ENCODE measurements at regions not wholly inside any gene's neighbourhood (a gene's known extent, or its start where the extent isn't known, plus 50 kb on each side); places are given as distances from the start of the nearest gene placed in this dataset.
"Not testable (repeated sequence)": the region's sequence is repeated elsewhere in the genome, so short reads cannot be mapped to it uniquely, and the experiment has no call there.

DNA sequence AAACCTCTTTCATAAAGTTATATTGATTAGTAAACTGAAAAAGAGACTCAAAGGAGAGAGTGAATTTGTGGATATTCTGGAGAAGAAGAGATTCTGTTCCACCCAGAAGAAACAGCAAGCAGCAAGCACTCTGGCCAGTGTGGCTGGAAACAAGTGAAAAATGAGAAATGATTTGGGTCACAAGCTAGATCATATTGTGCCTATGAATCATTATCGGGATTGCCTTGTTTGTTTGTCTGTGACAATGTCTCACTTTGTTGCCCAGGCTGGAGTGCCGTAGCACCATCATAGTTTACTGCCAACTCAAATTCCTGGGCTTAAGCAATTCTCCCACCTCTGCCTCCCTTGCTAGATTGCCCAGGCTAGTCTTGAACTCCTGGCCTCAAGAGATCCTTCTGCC is 106.5 kb upstream of the LOC128125822 start:
- DNase-seq (ENCODE audit: insufficient read length, low spot score, missing footprints) = no peak
- Histone ChIP-seq H3K79me2 (ENCODE audit: insufficient read depth, low read length) (no peaks in the 10 kb centered on the region), H3K4me2 (ENCODE audit: insufficient read depth, low read length) (no peak overlapping the region), H3K36me3 (ENCODE audit: insufficient read depth, low read length) (no peaks in the 10 kb centered on the region), H3K4me3 (ENCODE audit: insufficient read depth, low read length) (no peak overlapping the region), H4K20me1 (ENCODE audit: insufficient read depth, low read length) (no peaks in the 10 kb centered on the region), H3K9me3 (ENCODE audit: low read depth, low read length) (no peaks in the 10 kb centered on the region), H3K4me1 (ENCODE audit: insufficient read depth, low read length) (no peaks in the 10 kb centered on the region), H2AFZ (ENCODE audit: low read length) (no peak overlapping the region), H3K27ac (ENCODE audit: low read depth, low read length) (no peak overlapping the region), H3K27me3 (ENCODE audit: insufficient read depth, low read length) (no peaks in the 10 kb centered on the region)
- TF ChIP-seq, protein P1, sequence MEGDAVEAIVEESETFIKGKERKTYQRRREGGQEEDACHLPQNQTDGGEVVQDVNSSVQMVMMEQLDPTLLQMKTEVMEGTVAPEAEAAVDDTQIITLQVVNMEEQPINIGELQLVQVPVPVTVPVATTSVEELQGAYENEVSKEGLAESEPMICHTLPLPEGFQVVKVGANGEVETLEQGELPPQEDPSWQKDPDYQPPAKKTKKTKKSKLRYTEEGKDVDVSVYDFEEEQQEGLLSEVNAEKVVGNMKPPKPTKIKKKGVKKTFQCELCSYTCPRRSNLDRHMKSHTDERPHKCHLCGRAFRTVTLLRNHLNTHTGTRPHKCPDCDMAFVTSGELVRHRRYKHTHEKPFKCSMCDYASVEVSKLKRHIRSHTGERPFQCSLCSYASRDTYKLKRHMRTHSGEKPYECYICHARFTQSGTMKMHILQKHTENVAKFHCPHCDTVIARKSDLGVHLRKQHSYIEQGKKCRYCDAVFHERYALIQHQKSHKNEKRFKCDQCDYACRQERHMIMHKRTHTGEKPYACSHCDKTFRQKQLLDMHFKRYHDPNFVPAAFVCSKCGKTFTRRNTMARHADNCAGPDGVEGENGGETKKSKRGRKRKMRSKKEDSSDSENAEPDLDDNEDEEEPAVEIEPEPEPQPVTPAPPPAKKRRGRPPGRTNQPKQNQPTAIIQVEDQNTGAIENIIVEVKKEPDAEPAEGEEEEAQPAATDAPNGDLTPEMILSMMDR (IDR thresholded peaks at IDR 0.05; ENCODE audit: extremely low read depth, low read depth, low read length) = no peak

DNA sequence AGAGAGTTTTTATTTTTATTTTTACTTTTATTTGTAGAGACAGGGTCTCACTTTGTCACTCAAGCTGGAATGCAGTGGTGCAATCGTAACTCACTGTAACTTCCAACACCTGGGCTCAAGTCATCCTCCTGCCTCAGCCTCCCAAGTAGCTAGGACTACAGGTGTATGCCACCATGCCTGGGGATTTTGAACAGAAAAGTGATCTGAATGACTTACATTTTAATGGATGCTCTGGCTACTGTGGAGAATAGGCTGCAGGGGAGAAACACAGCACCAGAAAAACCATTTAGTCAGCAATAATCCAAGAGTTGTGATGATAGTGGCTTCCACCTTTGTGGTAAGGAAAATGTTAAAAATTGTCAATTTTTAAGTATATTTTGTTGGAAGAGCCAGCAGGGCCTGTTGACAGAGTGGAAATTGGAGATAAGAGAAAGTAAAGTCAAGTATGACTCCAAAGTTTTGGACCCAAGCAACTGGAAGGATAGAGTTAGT is 106.0 kb upstream of the LOC128125822 start:
- TF ChIP-seq, protein P1 (IDR thresholded peaks at IDR 0.05; ENCODE audit: extremely low read depth, low read depth, low read length) = no peak
- Histone ChIP-seq H2AFZ (ENCODE audit: low read length) (no peak overlapping the region), H3K9me3 (ENCODE audit: low read depth, low read length) (no peaks in the 10 kb centered on the region), H3K4me1 (ENCODE audit: insufficient read depth, low read length) (no peaks in the 10 kb centered on the region), H3K4me2 (ENCODE audit: insufficient read depth, low read length) (no peak overlapping the region), H3K27ac (ENCODE audit: low read depth, low read length) (no peak overlapping the region), H3K4me3 (ENCODE audit: insufficient read depth, low read length) (no peak overlapping the region), H3K36me3 (ENCODE audit: insufficient read depth, low read length) (no peaks in the 10 kb centered on the region), H3K27me3 (ENCODE audit: insufficient read depth, low read length) (no peaks in the 10 kb centered on the region), H3K79me2 (ENCODE audit: insufficient read depth, low read length) (no peaks in the 10 kb centered on the region), H4K20me1 (ENCODE audit: insufficient read depth, low read length) (no peaks in the 10 kb centered on the region)
- no peak for DNase-seq (ENCODE audit: insufficient read length, low spot score, missing footprints)

DNA sequence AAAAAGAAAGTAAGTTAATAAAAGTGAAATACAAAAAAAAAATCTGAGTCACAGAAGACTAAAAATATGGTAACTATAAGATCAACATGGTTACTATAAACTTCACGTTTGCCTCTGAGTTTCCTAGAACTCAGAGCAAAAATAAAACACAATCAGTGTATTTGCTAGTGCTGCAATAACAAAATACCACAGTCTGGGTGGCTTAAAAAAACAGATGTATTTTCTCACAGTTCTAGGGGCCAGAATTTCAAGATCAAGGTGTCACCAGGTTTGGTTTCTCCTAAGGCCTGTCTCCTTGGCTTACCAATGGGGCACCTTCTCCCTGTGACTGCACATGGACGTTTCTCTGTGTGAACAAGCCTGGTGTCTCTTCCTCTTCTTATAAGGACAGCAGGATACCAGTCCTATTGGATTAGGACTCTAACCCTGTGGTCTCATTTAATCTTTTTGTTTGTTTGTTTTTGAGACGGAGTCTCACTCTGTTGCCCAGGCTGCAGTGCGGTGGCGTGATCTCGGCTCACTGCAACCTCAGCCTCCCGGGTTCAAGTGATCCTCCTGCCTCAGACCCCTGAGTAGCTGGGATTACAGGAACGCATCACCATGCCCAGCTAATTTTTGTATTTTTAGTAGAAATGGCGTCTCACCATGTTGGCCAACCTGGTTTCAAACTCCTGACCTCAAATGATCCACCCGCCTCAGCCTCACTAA is 104.9 kb upstream of the LOC128125822 start:
- Histone ChIP-seq H3K4me1 (ENCODE audit: insufficient read depth, low read length) (no peaks in the 10 kb centered on the region), H3K27ac (ENCODE audit: low read depth, low read length) (no peak overlapping the region), H3K4me2 (ENCODE audit: insufficient read depth, low read length) (no peak overlapping the region), H3K36me3 (ENCODE audit: insufficient read depth, low read length) (no peaks in the 10 kb centered on the region), H4K20me1 (ENCODE audit: insufficient read depth, low read length) (no peaks in the 10 kb centered on the region), H3K27me3 (ENCODE audit: insufficient read depth, low read length) (no peaks in the 10 kb centered on the region), H3K4me3 (ENCODE audit: insufficient read depth, low read length) (no peak overlapping the region), H3K79me2 (ENCODE audit: insufficient read depth, low read length) (no peaks in the 10 kb centered on the region), H3K9me3 (ENCODE audit: low read depth, low read length) (no peaks in the 10 kb centered on the region), H2AFZ (ENCODE audit: low read length) (no peak overlapping the region)
- DNase-seq (ENCODE audit: insufficient read length, low spot score, missing footprints) = no peak
- TF ChIP-seq, protein P1 (IDR thresholded peaks at IDR 0.05; ENCODE audit: extremely low read depth, low read depth, low read length) = no peak

DNA sequence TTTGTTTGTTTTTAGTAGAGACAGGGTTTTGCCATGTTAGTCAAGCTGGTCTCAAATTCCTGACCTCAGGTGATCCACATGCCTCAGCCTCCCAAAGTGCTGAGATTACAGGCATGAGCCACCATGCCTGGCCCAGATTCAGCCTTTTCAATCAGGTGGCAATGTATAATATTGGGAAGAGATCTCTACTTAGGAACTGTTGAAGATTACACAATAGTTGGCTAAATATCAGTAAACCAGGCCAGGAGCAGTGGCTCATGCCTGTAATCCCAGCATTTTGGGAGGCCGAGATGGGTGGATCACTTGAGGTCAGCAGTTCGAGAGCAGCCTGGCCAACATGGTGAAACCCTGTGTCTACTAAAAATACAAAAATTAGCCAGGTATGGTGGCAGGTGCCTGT is 101.1 kb upstream of the LOC128125822 start:
- not testable (repeated sequence) for H3K36me3 ChIP-seq (ENCODE audit: insufficient read depth, low read length); H3K9me3 ChIP-seq (ENCODE audit: low read depth, low read length); H2AFZ ChIP-seq (ENCODE audit: low read length); H4K20me1 ChIP-seq (ENCODE audit: insufficient read depth, low read length); H3K4me2 ChIP-seq (ENCODE audit: insufficient read depth, low read length); H3K27me3 ChIP-seq (ENCODE audit: insufficient read depth, low read length); DNase-seq (ENCODE audit: insufficient read length, low spot score, missing footprints); H3K4me3 ChIP-seq (ENCODE audit: insufficient read depth, low read length); H3K79me2 ChIP-seq (ENCODE audit: insufficient read depth, low read length); H3K4me1 ChIP-seq (ENCODE audit: insufficient read depth, low read length); H3K27ac ChIP-seq (ENCODE audit: low read depth, low read length)
